Gastrocnemius medialis (tissue), 4 donors: ENCODE measurements at regions not wholly inside any gene's neighbourhood (a gene's known extent, or its start where the extent isn't known, plus 50 kb on each side); places are given as distances from the start of the nearest gene placed in this dataset.

ENCODE experiments used
- POLR2A ChIP-seq, 2 donors: fragments of 450-650 bp; IDR thresholded peaks; one replicate each; pipeline ENCODE4 v1.6.1; 2017; ENCODE audit warnings: antibody characterized with exemption in 2 of 2, mild to moderate bottlenecking in 2 of 2, moderate library complexity in 2 of 2
- TF ChIP-seq, protein P1 (sequence below), 5 experiments: fragments of 450-650 bp in 3 of 5; fragments of 200-600 bp in 2 of 5; sonication (generic) in 2 of 5; IDR thresholded peaks in 4 of 5; conservative IDR thresholded peaks in 1 of 5; 1 replicate in 4 of 5; 2 replicates in 1 of 5; pipeline ENCODE4 v1.5.1; 2016 to 2019; ENCODE audit warnings: antibody characterized with exemption in 5 of 5, mild to moderate bottlenecking in 3 of 5, moderate library complexity in 3 of 5

DNA sequence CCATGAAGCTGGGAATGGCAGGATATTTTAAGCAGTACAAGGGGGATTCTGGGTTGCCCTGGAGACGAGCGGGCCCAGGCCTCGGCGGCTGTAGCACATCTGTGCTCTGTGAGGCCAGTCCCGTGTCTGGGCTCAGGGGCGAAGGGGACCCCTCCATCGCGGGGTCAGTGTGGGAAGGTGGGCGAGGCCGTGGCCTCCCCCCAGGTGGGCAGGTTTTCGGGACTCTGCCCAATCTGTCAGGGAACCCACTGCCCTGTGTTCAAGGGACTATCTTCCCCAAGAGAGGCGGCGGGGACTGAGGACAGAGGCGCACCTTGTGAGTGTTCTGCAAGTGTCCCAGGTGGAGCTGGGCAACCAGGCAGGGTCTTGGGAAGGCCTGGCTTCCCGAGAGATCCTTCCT lies 336.6 kb downstream of the CTTN start:
- TF ChIP-seq, protein P1, sequence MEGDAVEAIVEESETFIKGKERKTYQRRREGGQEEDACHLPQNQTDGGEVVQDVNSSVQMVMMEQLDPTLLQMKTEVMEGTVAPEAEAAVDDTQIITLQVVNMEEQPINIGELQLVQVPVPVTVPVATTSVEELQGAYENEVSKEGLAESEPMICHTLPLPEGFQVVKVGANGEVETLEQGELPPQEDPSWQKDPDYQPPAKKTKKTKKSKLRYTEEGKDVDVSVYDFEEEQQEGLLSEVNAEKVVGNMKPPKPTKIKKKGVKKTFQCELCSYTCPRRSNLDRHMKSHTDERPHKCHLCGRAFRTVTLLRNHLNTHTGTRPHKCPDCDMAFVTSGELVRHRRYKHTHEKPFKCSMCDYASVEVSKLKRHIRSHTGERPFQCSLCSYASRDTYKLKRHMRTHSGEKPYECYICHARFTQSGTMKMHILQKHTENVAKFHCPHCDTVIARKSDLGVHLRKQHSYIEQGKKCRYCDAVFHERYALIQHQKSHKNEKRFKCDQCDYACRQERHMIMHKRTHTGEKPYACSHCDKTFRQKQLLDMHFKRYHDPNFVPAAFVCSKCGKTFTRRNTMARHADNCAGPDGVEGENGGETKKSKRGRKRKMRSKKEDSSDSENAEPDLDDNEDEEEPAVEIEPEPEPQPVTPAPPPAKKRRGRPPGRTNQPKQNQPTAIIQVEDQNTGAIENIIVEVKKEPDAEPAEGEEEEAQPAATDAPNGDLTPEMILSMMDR (IDR thresholded peaks at IDR 0.05 in 4 of 5, conservative IDR thresholded peaks at IDR 0.05 in 1 of 5) = no peak
- no peak for TF ChIP-seq POLR2A (IDR thresholded peaks at IDR 0.05)
